GM12878 (cell line): ENCODE measurements at regions not wholly inside any gene's neighbourhood (a gene's known extent, or its start where the extent isn't known, plus 50 kb on each side); places are given as distances from the start of the nearest gene placed in this dataset.

Experiments used
- ATAC-seq: fragments of 200-7000 bp; cut with Tn5 transposase; 3 replicates; pipeline ENCODE4 v1.9.1; 2020; ENCODE audit warnings: mild to moderate bottlenecking, moderate library complexity
- BruUV-seq: library from RNA; stranded (reverse); fragments of 400-500 nt; replicated peaks from 2 replicates; lab custom pipeline; 2021; lab: Mats Ljungman, UMichigan
- CTCF ChIA-PET: fragments of 300-600 bp; sonication (Branson Sonifier 250); formaldehyde crosslinking; extraction: SDS; loops from one replicate; lab custom pipeline; 2021; ENCODE audit warnings: inconsistent platforms; lab: Yijun Ruan, JAX
- POLR2A ChIA-PET: fragments of 350-600 bp; formaldehyde crosslinking; extraction: SDS; loops from one replicate; lab custom pipeline; 2021; ENCODE audit warnings: inconsistent platforms; lab: Charles Lee
- RAD21 ChIA-PET: fragments of 300-600 bp; sonication (Branson Sonifier 250); formaldehyde crosslinking; loops from one replicate; lab custom pipeline; 2023; ENCODE audit warnings: antibody characterized with exemption; ENCODE audit not compliant: unreplicated experiment; lab: Charles Lee
- SMC1A ChIA-PET: fragments of 300-600 bp; sonication (Branson Sonifier 250); formaldehyde crosslinking; loops from one replicate; lab custom pipeline; 2023; ENCODE audit not compliant: unreplicated experiment, uncharacterized antibody; lab: Charles Lee
- DNase-seq: peaks from one replicate; pipeline ENCODE4 v3.0.0-alpha.2; 2011; ENCODE audit warnings: low read depth, low spot score
- FAIRE-seq: peaks from 3 replicates; lab custom pipeline; 2011; peaks lifted over from hg19 to GRCh38; lab: Jason Lieb, UNC
- H2AFZ ChIP-seq: 2 replicates; pipeline ENCODE4 v1.6.0; 2011; ENCODE audit warnings: low read depth, low read length, control low read depth; ENCODE audit not compliant: control insufficient read depth
- H3K27ac ChIP-seq: 2 replicates; pipeline ENCODE4 v1.5.1; 2011; ENCODE audit warnings: control low read depth; ENCODE audit not compliant: control insufficient read depth, insufficient read depth
- H3K27me3 ChIP-seq, 2 experiments: replicated peaks in 1 of 2; 2 replicates each; pipeline versions ENCODE4 v1.6.0 to v1.6.1; 2011; ENCODE audit warnings: low read length in 1 of 2; ENCODE audit not compliant: control insufficient read depth in 2 of 2, insufficient read depth in 2 of 2
- H3K36me3 ChIP-seq, 2 experiments: 2 replicates each; pipeline ENCODE4 v1.5.1; 2011; ENCODE audit warnings: low read length in 1 of 2; ENCODE audit not compliant: control insufficient read depth in 2 of 2, insufficient read depth in 2 of 2
- H3K4me1 ChIP-seq: 2 replicates; pipeline ENCODE4 v1.6.1; 2011; ENCODE audit warnings: mild to moderate bottlenecking, low read length, moderate library complexity, mixed read lengths; ENCODE audit not compliant: control insufficient read depth, insufficient read depth
- H3K4me2 ChIP-seq: 2 replicates; pipeline ENCODE4 v1.6.0; 2011; ENCODE audit warnings: control low read depth; ENCODE audit not compliant: control insufficient read depth, insufficient read depth
- H3K4me3 ChIP-seq: fragments of 200-600 bp; sonication (generic); 2 replicates; pipeline ENCODE4 v1.5.1; 2016
- H3K79me2 ChIP-seq: 2 replicates; pipeline ENCODE4 v1.6.0; 2011; ENCODE audit warnings: low read length; ENCODE audit not compliant: control insufficient read depth, insufficient read depth
- H3K9ac ChIP-seq: 2 replicates; pipeline ENCODE4 v1.8.0; 2011; ENCODE audit warnings: low read length, control low read depth, mixed read lengths; ENCODE audit not compliant: control insufficient read depth, insufficient read depth
- H3K9me3 ChIP-seq: replicated peaks from 3 replicates; pipeline ENCODE4 v1.5.1; 2011; ENCODE audit warnings: mild to moderate bottlenecking, low read length; ENCODE audit not compliant: control insufficient read depth, insufficient read depth
- H4K20me1 ChIP-seq: 2 replicates; pipeline ENCODE4 v1.6.0; 2011; ENCODE audit not compliant: control insufficient read depth, insufficient read depth
- BACH1 ChIP-seq: fragments of 450-650 bp; IDR thresholded peaks from 2 replicates; pipeline ENCODE4 v1.6.1; 2017; ENCODE audit warnings: mild to moderate bottlenecking, borderline replicate concordance
- BMI1 ChIP-seq: fragments of 450-650 bp; IDR thresholded peaks from 2 replicates; pipeline ENCODE4 v1.6.1; 2016; ENCODE audit warnings: mild to moderate bottlenecking, moderate library complexity, borderline replicate concordance
- FOS ChIP-seq: IDR thresholded peaks from 3 replicates; pipeline ENCODE4 v1.6.1; 2011; ENCODE audit warnings: borderline replicate concordance; ENCODE audit not compliant: insufficient read length; ENCODE audit errors: extremely low read depth
- IRF4 ChIP-seq: IDR thresholded peaks from 2 replicates; pipeline ENCODE4 v1.6.1; 2011; ENCODE audit warnings: low read depth, low read length
- POLR2AphosphoS5 ChIP-seq: IDR thresholded peaks from 2 replicates; pipeline ENCODE4 v1.6.1; 2011; ENCODE audit warnings: mild to moderate bottlenecking, low read length, inconsistent platforms
- RBBP5 ChIP-seq: fragments of 200-600 bp; sonication (generic); conservative IDR thresholded peaks from 2 replicates; pipeline ENCODE4 v1.6.1; 2016
- TBL1XR1 ChIP-seq: IDR thresholded peaks from 2 replicates; pipeline ENCODE4 v1.6.1; 2012; ENCODE audit warnings: low read depth, low read length, improper control_type of control experiment
- TCF12 ChIP-seq: IDR thresholded peaks from 2 replicates; pipeline ENCODE4 v1.6.1; 2011; ENCODE audit warnings: low read depth, mild to moderate bottlenecking, low read length
- YBX1 ChIP-seq: fragments of 450-650 bp; IDR thresholded peaks from 2 replicates; pipeline ENCODE4 v1.6.1; 2016; ENCODE audit warnings: antibody characterized with exemption
- ZNF384 ChIP-seq: IDR thresholded peaks from 2 replicates; pipeline ENCODE4 v1.6.1; 2012; ENCODE audit warnings: low read depth, mild to moderate bottlenecking, low read length, improper control_type of control experiment, borderline replicate concordance
- WGBS: methylation state at CpG from one replicate; pipeline ENCODE4 v1.1.6; 2016; ENCODE audit warnings: low lambda C conversion rate; ENCODE audit not compliant: insufficient replicate concordance, insufficient coverage; ENCODE audit errors: missing lambda C conversion rate; 5-methylcytosine and 5-hydroxymethylcytosine counted together
- in situ Hi-C: fragments of 300-500 bp; cut with MboI; formaldehyde crosslinking; loops from 9 replicates; pipeline ENCODE4 v1.14.3; 2018; ENCODE audit warnings: mixed read lengths
- intact Hi-C: fragments of 100-400 bp; cut with micrococcal nuclease; formaldehyde crosslinking; loops from one replicate; pipeline ENCODE4 v1.14.2; 2022; ENCODE audit not compliant: unreplicated experiment
- TF ChIP-seq, protein P1 (sequence below): fragments of 150-350 bp; IDR thresholded peaks from 2 replicates; pipeline ENCODE4 v1.6.1; 2016; ENCODE audit warnings: low read depth, low read length
- TF ChIP-seq, protein P2 (sequence below): IDR thresholded peaks from 2 replicates; pipeline ENCODE4 v1.6.1; 2011; ENCODE audit warnings: low read depth, low read length, improper control_type of control experiment, borderline replicate concordance
- TF ChIP-seq, protein P3 (sequence below): fragments of 450-650 bp; IDR thresholded peaks from 2 replicates; pipeline ENCODE4 v1.6.1; 2017; ENCODE audit warnings: mild to moderate bottlenecking, moderate library complexity

DNA sequence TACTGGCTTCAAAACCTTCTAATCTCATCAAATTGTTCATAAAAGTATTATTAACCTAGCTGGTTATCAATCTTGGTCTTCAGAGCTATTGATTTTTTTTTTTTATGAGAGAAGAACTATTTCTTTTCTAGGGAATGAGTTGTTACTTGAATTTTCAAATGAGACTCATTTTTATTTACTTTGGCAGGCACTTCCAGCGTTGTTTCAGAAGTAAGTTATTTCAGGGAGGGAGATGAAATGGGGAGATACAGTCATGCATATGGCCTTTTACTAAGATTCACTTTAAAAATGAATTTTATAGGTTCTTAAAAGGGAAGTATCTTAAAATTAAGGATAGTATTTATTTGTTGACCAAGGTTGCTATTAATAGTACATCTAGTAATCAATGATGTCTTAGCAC, 129.6 kb downstream of the IZUMO3 start:
- Histone ChIP-seq H3K9ac (no peak overlapping the region), H3K4me3 (no peak overlapping the region), H3K27me3 (no peaks in the 10 kb centered on the region), H3K27ac (no peak overlapping the region), H2AFZ (no peak overlapping the region), H4K20me1 (no peaks in the 10 kb centered on the region), H3K79me2 (no peaks in the 10 kb centered on the region), H3K4me2 (no peak overlapping the region), H3K36me3 (no peaks in the 10 kb centered on the region), H3K4me1 (no peaks in the 10 kb centered on the region), H3K9me3 (no peaks in the 10 kb centered on the region)
- ATAC-seq (no peak), DNase-seq (no peak), FAIRE-seq (no peak)
- CTCF ChIA-PET: no interaction called here
- WGBS: 0% methylated on average over 1 of the region's 1 CpG
- BruUV-seq: no TSS peak
- in situ Hi-C loops: no loop called here
- intact Hi-C loops: no loop called here
- POLR2A ChIA-PET: no interaction called here
- TF ChIP-seq POLR2AphosphoS5: no peak
- TF ChIP-seq YBX1: no peak
- TF ChIP-seq TCF12: no peak
- no peak for TF ChIP-seq FOS
- no peak for TF ChIP-seq IRF4
- TF ChIP-seq ZNF384: no peak
- TF ChIP-seq RBBP5: no peak
- TF ChIP-seq, protein P1, sequence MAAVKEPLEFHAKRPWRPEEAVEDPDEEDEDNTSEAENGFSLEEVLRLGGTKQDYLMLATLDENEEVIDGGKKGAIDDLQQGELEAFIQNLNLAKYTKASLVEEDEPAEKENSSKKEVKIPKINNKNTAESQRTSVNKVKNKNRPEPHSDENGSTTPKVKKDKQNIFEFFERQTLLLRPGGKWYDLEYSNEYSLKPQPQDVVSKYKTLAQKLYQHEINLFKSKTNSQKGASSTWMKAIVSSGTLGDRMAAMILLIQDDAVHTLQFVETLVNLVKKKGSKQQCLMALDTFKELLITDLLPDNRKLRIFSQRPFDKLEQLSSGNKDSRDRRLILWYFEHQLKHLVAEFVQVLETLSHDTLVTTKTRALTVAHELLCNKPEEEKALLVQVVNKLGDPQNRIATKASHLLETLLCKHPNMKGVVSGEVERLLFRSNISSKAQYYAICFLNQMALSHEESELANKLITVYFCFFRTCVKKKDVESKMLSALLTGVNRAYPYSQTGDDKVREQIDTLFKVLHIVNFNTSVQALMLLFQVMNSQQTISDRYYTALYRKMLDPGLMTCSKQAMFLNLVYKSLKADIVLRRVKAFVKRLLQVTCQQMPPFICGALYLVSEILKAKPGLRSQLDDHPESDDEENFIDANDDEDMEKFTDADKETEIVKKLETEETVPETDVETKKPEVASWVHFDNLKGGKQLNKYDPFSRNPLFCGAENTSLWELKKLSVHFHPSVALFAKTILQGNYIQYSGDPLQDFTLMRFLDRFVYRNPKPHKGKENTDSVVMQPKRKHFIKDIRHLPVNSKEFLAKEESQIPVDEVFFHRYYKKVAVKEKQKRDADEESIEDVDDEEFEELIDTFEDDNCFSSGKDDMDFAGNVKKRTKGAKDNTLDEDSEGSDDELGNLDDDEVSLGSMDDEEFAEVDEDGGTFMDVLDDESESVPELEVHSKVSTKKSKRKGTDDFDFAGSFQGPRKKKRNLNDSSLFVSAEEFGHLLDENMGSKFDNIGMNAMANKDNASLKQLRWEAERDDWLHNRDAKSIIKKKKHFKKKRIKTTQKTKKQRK: no peak
- TF ChIP-seq, protein P2, sequence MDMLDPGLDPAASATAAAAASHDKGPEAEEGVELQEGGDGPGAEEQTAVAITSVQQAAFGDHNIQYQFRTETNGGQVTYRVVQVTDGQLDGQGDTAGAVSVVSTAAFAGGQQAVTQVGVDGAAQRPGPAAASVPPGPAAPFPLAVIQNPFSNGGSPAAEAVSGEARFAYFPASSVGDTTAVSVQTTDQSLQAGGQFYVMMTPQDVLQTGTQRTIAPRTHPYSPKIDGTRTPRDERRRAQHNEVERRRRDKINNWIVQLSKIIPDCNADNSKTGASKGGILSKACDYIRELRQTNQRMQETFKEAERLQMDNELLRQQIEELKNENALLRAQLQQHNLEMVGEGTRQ: no peak
- TF ChIP-seq BMI1: no peak
- TF ChIP-seq BACH1: no peak
- no peak for TF ChIP-seq TBL1XR1
- TF ChIP-seq, protein P3, sequence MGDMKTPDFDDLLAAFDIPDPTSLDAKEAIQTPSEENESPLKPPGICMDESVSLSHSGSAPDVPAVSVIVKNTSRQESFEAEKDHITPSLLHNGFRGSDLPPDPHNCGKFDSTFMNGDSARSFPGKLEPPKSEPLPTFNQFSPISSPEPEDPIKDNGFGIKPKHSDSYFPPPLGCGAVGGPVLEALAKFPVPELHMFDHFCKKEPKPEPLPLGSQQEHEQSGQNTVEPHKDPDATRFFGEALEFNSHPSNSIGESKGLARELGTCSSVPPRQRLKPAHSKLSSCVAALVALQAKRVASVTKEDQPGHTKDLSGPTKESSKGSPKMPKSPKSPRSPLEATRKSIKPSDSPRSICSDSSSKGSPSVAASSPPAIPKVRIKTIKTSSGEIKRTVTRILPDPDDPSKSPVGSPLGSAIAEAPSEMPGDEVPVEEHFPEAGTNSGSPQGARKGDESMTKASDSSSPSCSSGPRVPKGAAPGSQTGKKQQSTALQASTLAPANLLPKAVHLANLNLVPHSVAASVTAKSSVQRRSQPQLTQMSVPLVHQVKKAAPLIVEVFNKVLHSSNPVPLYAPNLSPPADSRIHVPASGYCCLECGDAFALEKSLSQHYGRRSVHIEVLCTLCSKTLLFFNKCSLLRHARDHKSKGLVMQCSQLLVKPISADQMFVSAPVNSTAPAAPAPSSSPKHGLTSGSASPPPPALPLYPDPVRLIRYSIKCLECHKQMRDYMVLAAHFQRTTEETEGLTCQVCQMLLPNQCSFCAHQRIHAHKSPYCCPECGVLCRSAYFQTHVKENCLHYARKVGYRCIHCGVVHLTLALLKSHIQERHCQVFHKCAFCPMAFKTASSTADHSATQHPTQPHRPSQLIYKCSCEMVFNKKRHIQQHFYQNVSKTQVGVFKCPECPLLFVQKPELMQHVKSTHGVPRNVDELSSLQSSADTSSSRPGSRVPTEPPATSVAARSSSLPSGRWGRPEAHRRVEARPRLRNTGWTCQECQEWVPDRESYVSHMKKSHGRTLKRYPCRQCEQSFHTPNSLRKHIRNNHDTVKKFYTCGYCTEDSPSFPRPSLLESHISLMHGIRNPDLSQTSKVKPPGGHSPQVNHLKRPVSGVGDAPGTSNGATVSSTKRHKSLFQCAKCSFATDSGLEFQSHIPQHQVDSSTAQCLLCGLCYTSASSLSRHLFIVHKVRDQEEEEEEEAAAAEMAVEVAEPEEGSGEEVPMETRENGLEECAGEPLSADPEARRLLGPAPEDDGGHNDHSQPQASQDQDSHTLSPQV: no peak
- RAD21 ChIA-PET: no interaction called here
- SMC1A ChIA-PET: no interaction called here
